Epithelial cell of prostate (primary cell): ENCODE measurements at regions not wholly inside any gene's neighbourhood (a gene's known extent, or its start where the extent isn't known, plus 50 kb on each side); places are given as distances from the start of the nearest gene placed in this dataset.
A peak's percentile ranks its signal among the peaks of the same experiment; 100 is the strongest.
"Not testable (repeated sequence)": the region's sequence is repeated elsewhere in the genome, so short reads cannot be mapped to it uniquely, and the experiment has no call there.

Experiments
- DNase-seq: peaks from one replicate; pipeline ENCODE4 v3.0.0-alpha.2; 2011; ENCODE audit warnings: low read depth, low spot score
- H3K27ac ChIP-seq: fragments of 450-650 bp; 2 replicates; pipeline ENCODE4 v1.5.1; 2017; ENCODE audit warnings: mild to moderate bottlenecking

GRCh38 chr12:33587784-33588712 lies 148.4 kb upstream of the SYT10 start:
- DNase-seq: peak; percentile 92
- H3K27ac ChIP-seq: peak overlapping the region; percentile 65

- no peak overlapping the region for H3K27ac ChIP-seq
- no peak for DNase-seq
Measured at GRCh38 chr12:33588725-33589405, 149.2 kb upstream of the SYT10 start.

GRCh38 chr12:33589576-33590114 lies 150.0 kb upstream of the SYT10 start:
- no peak overlapping the region for H3K27ac ChIP-seq
- no peak for DNase-seq

- DNase-seq: no peak
- H3K27ac ChIP-seq: no peak overlapping the region
Measured at GRCh38 chr12:33593753-33594152, 154.1 kb upstream of the SYT10 start.

- no peak for DNase-seq
- H3K27ac ChIP-seq: no peak overlapping the region
Measured at GRCh38 chr12:33596061-33596460, 156.4 kb upstream of the SYT10 start.

- no peak for DNase-seq
- no peak overlapping the region for H3K27ac ChIP-seq
Measured at GRCh38 chr12:33596814-33597213, 157.2 kb upstream of the SYT10 start.

- no peak for DNase-seq
- H3K27ac ChIP-seq: no peak overlapping the region
Measured at GRCh38 chr12:33602515-33602914, 162.9 kb upstream of the SYT10 start.

GRCh38 chr12:33605757-33606156 lies 166.1 kb upstream of the SYT10 start:
- no peak overlapping the region for H3K27ac ChIP-seq
- no peak for DNase-seq

- H3K27ac ChIP-seq: no peak overlapping the region
- no peak for DNase-seq
Measured at GRCh38 chr12:33609910-33610309, 170.3 kb upstream of the SYT10 start.

- DNase-seq: no peak
- no peak overlapping the region for H3K27ac ChIP-seq
Measured at GRCh38 chr12:33614630-33615029, 175.0 kb upstream of the SYT10 start.

- no peak overlapping the region for H3K27ac ChIP-seq
- no peak for DNase-seq
Measured at GRCh38 chr12:33617218-33617617, 177.6 kb upstream of the SYT10 start.

- H3K27ac ChIP-seq: no peak overlapping the region
- no peak for DNase-seq
Measured at GRCh38 chr12:33628087-33628486, 188.5 kb upstream of the SYT10 start.

GRCh38 chr12:33634544-33634943 lies 194.9 kb upstream of the SYT10 start:
- no peak for DNase-seq

GRCh38 chr12:33636930-33637329 lies 197.3 kb upstream of the SYT10 start:
- H3K27ac ChIP-seq, DNase-seq: not testable (repeated sequence)

More at GRCh38 chr12:33634544-33634943, 194.9 kb upstream of the SYT10 start:
- H3K27ac ChIP-seq: no peak overlapping the region

- DNase-seq: no peak
- H3K27ac ChIP-seq: no peak overlapping the region
Measured at GRCh38 chr12:33639975-33640374, 200.4 kb upstream of the SYT10 start.

- no peak overlapping the region for H3K27ac ChIP-seq
- no peak for DNase-seq
Measured at GRCh38 chr12:33649992-33650391, 210.4 kb upstream of the SYT10 start.

GRCh38 chr12:33650832-33651231 lies 211.2 kb upstream of the SYT10 start:
- no peak overlapping the region for H3K27ac ChIP-seq
- no peak for DNase-seq

- no peak for DNase-seq
- H3K27ac ChIP-seq: no peak overlapping the region
Measured at GRCh38 chr12:33653362-33653761, 213.7 kb upstream of the SYT10 start.

GRCh38 chr12:33654313-33654712 lies 214.7 kb upstream of the SYT10 start:
- no peak overlapping the region for H3K27ac ChIP-seq
- DNase-seq: no peak

GRCh38 chr12:33663000-33663654 lies 223.5 kb upstream of the SYT10 start:
- no peak overlapping the region for H3K27ac ChIP-seq
- no peak for DNase-seq

GRCh38 chr12:33669349-33669748 lies 229.7 kb upstream of the SYT10 start:
- H3K27ac ChIP-seq: no peak overlapping the region
- DNase-seq: no peak
